MCF 10A (cell line): ENCODE measurements at regions not wholly inside any gene's neighbourhood (a gene's known extent, or its start where the extent isn't known, plus 50 kb on each side); places are given as distances from the start of the nearest gene placed in this dataset.

Experiments used
- BruUV-seq: library from RNA; stranded (reverse); fragments of 400-500 nt; replicated peaks from 2 replicates; lab custom pipeline; 2021; lab: Mats Ljungman, UMichigan
- CTCF ChIA-PET: fragments of 300-600 bp; sonication (Branson Sonifier 250); formaldehyde crosslinking; extraction: SDS; loops from one replicate; lab custom pipeline; 2021; ENCODE audit warnings: antibody characterized with exemption, inconsistent platforms; lab: Yijun Ruan, JAX
- POLR2A ChIA-PET: fragments of 300-600, 350-650 bp; sonication (Branson Sonifier 250); formaldehyde crosslinking; extraction: SDS; loops from one replicate; lab custom pipeline; 2020; ENCODE audit warnings: antibody characterized with exemption, inconsistent platforms; lab: Yijun Ruan, JAX
- DNase-seq: peaks from one replicate; pipeline ENCODE4 v3.0.0-alpha.2; 2018; ENCODE audit not compliant: unreplicated experiment
- H3K27ac Mint-ChIP-seq: one replicate; pipeline ENCODE4 v1.8.0; 2022; ENCODE audit warnings: mild to moderate bottlenecking, low read depth, mixed read lengths; ENCODE audit not compliant: unreplicated experiment
- H3K27me3 Mint-ChIP-seq: one replicate; pipeline ENCODE4 v1.8.0; 2022; ENCODE audit warnings: mixed read lengths; ENCODE audit not compliant: insufficient read depth, unreplicated experiment
- H3K36me3 Mint-ChIP-seq: one replicate; pipeline ENCODE4 v1.8.0; 2022; ENCODE audit warnings: mild to moderate bottlenecking, moderate library complexity, mixed read lengths; ENCODE audit not compliant: insufficient read depth, unreplicated experiment
- H3K4me1 Mint-ChIP-seq: one replicate; pipeline ENCODE4 v1.8.0; 2022; ENCODE audit warnings: mixed read lengths; ENCODE audit not compliant: insufficient read depth, unreplicated experiment
- H3K4me3 Mint-ChIP-seq: one replicate; pipeline ENCODE4 v1.8.0; 2022; ENCODE audit warnings: mild to moderate bottlenecking, moderate library complexity, mixed read lengths; ENCODE audit not compliant: unreplicated experiment
- H3K9me3 Mint-ChIP-seq: one replicate; pipeline ENCODE4 v1.8.0; 2022; ENCODE audit warnings: mixed read lengths; ENCODE audit not compliant: unreplicated experiment
- intact Hi-C: fragments of 100-400 bp; cut with micrococcal nuclease; formaldehyde crosslinking; loops from 2 replicates; pipeline ENCODE4 v1.14.1; 2022
- TF ChIP-seq, protein P1 (sequence below): fragments of 200-600 bp; IDR thresholded peaks from one replicate; pipeline ENCODE4 v1.8.0; 2022; ENCODE audit warnings: antibody characterized with exemption, mild to moderate bottlenecking; ENCODE audit not compliant: unreplicated experiment

DNA sequence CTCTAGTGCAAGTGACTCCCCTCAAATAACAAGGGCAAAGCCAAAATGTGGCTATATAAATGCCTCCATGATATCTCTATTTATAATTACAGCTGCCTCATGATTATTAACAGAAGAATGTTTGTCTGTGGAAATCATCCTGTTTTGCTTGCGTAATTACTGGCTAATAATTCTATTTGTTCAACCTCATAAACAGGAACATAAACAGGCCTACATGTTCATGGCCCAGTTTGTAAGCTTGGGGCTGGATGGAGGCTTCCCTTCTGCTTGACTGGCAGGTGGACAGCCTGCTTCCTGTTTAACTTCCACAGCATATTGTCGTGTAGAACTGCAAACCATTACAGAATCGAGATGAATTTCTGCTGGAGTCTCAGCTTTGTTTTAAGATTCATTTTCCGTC lies 766.0 kb upstream of the MAP3K7 start:
- peak; percentile 2 for DNase-seq
- TF ChIP-seq, protein P1, sequence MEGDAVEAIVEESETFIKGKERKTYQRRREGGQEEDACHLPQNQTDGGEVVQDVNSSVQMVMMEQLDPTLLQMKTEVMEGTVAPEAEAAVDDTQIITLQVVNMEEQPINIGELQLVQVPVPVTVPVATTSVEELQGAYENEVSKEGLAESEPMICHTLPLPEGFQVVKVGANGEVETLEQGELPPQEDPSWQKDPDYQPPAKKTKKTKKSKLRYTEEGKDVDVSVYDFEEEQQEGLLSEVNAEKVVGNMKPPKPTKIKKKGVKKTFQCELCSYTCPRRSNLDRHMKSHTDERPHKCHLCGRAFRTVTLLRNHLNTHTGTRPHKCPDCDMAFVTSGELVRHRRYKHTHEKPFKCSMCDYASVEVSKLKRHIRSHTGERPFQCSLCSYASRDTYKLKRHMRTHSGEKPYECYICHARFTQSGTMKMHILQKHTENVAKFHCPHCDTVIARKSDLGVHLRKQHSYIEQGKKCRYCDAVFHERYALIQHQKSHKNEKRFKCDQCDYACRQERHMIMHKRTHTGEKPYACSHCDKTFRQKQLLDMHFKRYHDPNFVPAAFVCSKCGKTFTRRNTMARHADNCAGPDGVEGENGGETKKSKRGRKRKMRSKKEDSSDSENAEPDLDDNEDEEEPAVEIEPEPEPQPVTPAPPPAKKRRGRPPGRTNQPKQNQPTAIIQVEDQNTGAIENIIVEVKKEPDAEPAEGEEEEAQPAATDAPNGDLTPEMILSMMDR, result no peak
- ChIA-PET POLR2A (no interaction called here), CTCF (interaction anchor here (0.7 kb wide), 1 partner anchor 433 kb away, joined by 3 read pairs; no protein-coding TSS in a partner anchor)
- no peak overlapping the region for H3K27ac Mint-ChIP-seq
- no peaks in the 10 kb centered on the region for H3K9me3 Mint-ChIP-seq
- BruUV-seq, result no TSS peak
- H3K27me3 Mint-ChIP-seq, result no peaks in the 10 kb centered on the region
- intact Hi-C loops, result no loop called here
- H3K4me3 Mint-ChIP-seq, result no peak overlapping the region
- H3K4me1 Mint-ChIP-seq, result no peaks in the 10 kb centered on the region
- no peaks in the 10 kb centered on the region for H3K36me3 Mint-ChIP-seq

DNA sequence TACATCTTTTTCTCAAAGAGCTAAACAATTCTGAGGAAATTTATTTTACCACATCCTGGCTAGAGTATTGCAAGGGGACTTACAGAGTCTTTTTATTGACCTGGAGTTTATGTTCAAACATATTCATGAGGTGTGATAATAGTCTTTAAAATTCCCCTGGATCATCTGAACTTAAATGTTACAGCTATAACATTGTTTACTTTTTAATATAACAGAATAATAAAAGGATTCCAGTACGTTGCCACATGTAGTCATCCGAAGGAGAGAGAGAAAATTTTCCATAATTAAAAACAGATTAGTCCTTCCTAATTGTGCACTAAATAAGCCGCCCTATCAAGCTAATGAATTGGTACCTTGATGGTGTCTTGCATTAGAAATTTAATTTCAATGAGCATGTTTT lies 765.4 kb upstream of the MAP3K7 start:
- Mint-ChIP-seq H3K36me3 (no peaks in the 10 kb centered on the region), H3K9me3 (no peaks in the 10 kb centered on the region), H3K4me3 (no peak overlapping the region), H3K4me1 (no peaks in the 10 kb centered on the region), H3K27ac (no peak overlapping the region), H3K27me3 (no peaks in the 10 kb centered on the region)
- POLR2A ChIA-PET, result no interaction called here
- intact Hi-C loops, result no loop called here
- TF ChIP-seq, protein P1, result no peak
- no TSS peak for BruUV-seq
- CTCF ChIA-PET, result interaction anchor here (0.6 kb wide), 1 partner anchor 312 kb away, joined by 4 read pairs; no protein-coding TSS in a partner anchor
- DNase-seq, result no peak

- TF ChIP-seq, protein P1, result no peak
- ChIA-PET POLR2A (no interaction called here), CTCF (interaction anchor here (0.7 to 1.5 kb wide), 5 partner anchors 9 to 247 kb away, joined by 4 to 6 read pairs (median 4); no protein-coding TSS in a partner anchor)
- Mint-ChIP-seq H3K4me1 (no peaks in the 10 kb centered on the region), H3K4me3 (no peak overlapping the region), H3K27me3 (no peaks in the 10 kb centered on the region), H3K27ac (no peak overlapping the region), H3K36me3 (no peaks in the 10 kb centered on the region), H3K9me3 (no peaks in the 10 kb centered on the region)
- DNase-seq, result no peak
- intact Hi-C loops, result no loop called here
- no TSS peak for BruUV-seq
These were observed 763.5 kb upstream of the MAP3K7 start for GRCh38 chr6:91350146-91350908.

- TF ChIP-seq, protein P1, result no peak
- DNase-seq, result no peak
- intact Hi-C loops, result no loop called here
- Mint-ChIP-seq H3K36me3 (no peaks in the 10 kb centered on the region), H3K4me1 (no peaks in the 10 kb centered on the region), H3K27me3 (no peaks in the 10 kb centered on the region), H3K4me3 (no peak overlapping the region), H3K9me3 (peaks cover 8% of the 10 kb centered on the region), H3K27ac (no peak overlapping the region)
- ChIA-PET POLR2A (no interaction called here), CTCF (interaction anchor here (0.6 to 1.8 kb wide), 3 partner anchors 9 to 12 kb away, joined by 3 to 5 read pairs (median 4); no protein-coding TSS in a partner anchor)
- BruUV-seq, result no TSS peak
These were observed 754.6 kb upstream of the MAP3K7 start for GRCh38 chr6:91341473-91341872.
